ENCODE measurements at regions not wholly inside any gene's neighbourhood (a gene's known extent, or its start where the extent isn't known, plus 50 kb on each side); places are given as distances from the start of the nearest gene placed in this dataset.

DNA sequence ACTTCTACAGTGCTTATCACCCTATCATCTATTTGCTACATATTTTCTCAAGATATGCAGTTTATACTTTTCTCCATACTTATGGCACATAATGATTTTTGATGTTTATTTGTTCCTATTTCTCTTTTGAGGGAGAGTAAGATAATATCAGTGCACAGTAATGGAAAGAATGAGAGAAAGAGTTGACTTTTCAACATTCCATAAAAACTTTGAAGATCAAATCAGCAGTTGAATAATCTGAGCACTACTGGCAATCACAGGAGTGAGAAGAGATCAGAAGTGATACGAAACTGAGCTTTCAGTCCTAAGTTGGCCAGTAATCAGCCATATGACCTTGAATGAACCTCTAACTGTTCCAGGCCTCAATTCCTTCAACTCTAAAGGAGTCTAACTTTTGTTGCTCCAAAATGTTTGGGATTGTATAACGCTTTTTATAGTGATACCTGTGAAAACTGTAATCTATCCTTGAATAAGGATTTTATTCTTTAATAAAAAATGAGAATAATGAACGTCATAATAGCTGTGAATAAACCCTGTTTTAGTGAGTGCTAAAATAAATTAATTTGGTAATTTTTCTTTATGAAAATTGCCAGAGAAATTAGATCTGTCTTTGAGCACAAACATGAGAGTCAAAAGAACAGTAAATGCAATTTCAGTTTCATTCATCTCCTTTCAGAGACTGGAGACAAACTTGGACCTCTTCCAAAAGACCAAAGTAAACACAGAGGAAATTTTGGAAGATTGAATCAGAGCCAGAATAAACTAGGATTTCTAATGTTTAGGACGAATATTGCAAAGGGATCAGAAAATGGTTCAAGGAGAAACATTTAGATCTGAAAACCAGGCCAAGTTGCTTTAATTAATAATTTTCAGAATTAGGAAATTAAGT, 309.9 kb downstream of the ADGRL2 start:
- Histone ChIP-seq H3K27ac (ENCODE audit: low read length) (no peak overlapping the region), H3K36me3 (ENCODE audit: control insufficient read depth, low read depth, low read length) (no peaks in the 10 kb centered on the region), H3K4me1 (ENCODE audit: control insufficient read depth, low read depth, low read length) (no peaks in the 10 kb centered on the region), H3K4me3 (ENCODE audit: low read length) (no peak overlapping the region), H3K9me3 (ENCODE audit: control insufficient read depth, low read depth, low read length) (no peaks in the 10 kb centered on the region), H3K27me3 (ENCODE audit: control insufficient read depth, insufficient read depth, low read length) (no peaks in the 10 kb centered on the region), H3K9ac (ENCODE audit: low read length) (no peak overlapping the region)

DNA sequence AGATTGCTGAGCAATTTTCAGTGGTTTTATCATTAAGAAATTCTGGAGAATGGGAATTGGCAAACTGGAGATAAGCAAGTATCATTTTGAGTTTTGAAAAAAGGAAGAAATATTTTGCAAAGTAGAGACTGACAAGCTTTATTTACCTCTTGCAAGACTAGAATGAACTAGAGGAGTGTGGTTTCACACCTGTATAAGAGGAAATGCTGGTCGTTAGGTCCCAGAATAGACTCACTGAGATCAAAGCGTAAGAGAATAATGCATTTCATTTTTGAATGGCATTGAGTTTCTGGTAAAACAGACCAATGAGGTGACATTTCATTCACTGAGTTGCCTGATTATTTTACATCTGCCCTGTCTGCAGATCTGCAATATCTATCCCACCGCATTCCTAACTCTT, 308.1 kb downstream of the ADGRL2 start:
- Histone ChIP-seq H3K9me3 (ENCODE audit: control insufficient read depth, low read depth, low read length) (no peaks in the 10 kb centered on the region), H3K4me1 (ENCODE audit: control insufficient read depth, low read depth, low read length) (no peaks in the 10 kb centered on the region), H3K9ac (ENCODE audit: low read length) (no peak overlapping the region), H3K36me3 (ENCODE audit: control insufficient read depth, low read depth, low read length) (no peaks in the 10 kb centered on the region), H3K4me3 (ENCODE audit: low read length) (no peak overlapping the region), H3K27ac (ENCODE audit: low read length) (no peak overlapping the region), H3K27me3 (ENCODE audit: control insufficient read depth, insufficient read depth, low read length) (no peaks in the 10 kb centered on the region)

DNA sequence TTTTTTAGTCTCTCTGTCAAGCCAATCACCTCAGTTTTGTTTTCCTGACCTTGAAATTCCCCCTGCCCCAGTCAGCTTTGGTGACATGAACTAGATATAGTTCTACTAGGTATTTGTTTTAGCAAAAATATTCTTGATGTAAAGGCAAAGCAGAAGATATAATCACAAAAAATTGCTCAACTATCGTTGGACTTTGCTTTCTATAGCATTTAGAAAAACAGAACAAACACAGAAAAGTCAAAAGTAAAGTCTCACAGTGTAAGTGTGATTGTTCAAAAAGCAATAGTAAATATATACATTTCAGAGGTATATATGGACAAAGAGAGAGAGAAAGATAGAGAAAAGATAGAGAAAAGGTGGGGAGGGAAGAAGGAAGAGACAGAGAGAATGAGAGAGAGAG, 305.9 kb downstream of the ADGRL2 start:
- Histone ChIP-seq H3K4me3 (ENCODE audit: low read length) (no peak overlapping the region), H3K27me3 (ENCODE audit: control insufficient read depth, insufficient read depth, low read length) (no peaks in the 10 kb centered on the region), H3K9ac (ENCODE audit: low read length) (no peak overlapping the region), H3K27ac (ENCODE audit: low read length) (no peak overlapping the region), H3K36me3 (ENCODE audit: control insufficient read depth, low read depth, low read length) (no peaks in the 10 kb centered on the region), H3K4me1 (ENCODE audit: control insufficient read depth, low read depth, low read length) (no peaks in the 10 kb centered on the region), H3K9me3 (ENCODE audit: control insufficient read depth, low read depth, low read length) (no peaks in the 10 kb centered on the region)

DNA sequence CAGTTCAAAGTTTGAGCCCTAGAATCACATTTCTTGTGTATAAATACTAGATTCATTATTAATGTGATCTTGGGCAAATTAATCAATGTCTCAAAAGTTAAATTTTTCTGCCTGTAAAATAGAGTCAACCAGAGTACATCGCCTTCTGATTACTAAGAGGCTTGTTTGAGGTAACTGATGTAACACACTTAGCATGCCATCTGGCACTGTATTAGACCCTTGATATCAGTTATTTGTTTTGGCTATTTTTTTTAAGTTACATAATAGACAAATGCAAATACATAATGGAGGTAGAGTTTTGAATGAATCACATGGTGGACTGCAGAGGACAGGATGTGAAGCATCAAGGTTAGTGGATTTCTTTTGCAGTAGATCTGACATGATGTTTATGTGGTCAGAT, 298.4 kb downstream of the ADGRL2 start:
- Histone ChIP-seq H3K9ac (ENCODE audit: low read length) (no peak overlapping the region), H3K4me1 (ENCODE audit: control insufficient read depth, low read depth, low read length) (no peaks in the 10 kb centered on the region), H3K9me3 (ENCODE audit: control insufficient read depth, low read depth, low read length) (no peaks in the 10 kb centered on the region), H3K27me3 (ENCODE audit: control insufficient read depth, insufficient read depth, low read length) (no peaks in the 10 kb centered on the region), H3K36me3 (ENCODE audit: control insufficient read depth, low read depth, low read length) (no peaks in the 10 kb centered on the region), H3K27ac (ENCODE audit: low read length) (no peak overlapping the region), H3K4me3 (ENCODE audit: low read length) (no peak overlapping the region)

DNA sequence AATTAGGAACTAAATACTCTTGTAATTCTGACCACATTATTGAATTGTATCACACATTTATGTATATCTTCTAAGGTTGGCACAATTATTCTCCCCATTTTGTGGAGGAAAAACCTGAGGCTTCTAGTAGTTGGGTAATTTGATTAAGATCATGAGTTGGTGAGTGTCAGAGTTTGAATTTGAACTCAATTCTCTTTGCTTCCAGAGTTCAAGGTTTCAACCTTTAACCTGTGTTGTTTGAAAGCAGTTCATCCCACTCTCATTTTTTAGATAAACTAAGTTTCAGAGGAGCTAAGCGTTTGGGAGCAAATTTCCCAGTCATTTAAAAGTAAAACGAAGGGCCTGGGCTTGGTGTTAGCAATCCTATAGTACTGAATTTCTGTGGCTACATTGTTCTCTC, 293.4 kb downstream of the ADGRL2 start:
- Histone ChIP-seq H3K27me3 (ENCODE audit: control insufficient read depth, insufficient read depth, low read length) (no peaks in the 10 kb centered on the region), H3K36me3 (ENCODE audit: control insufficient read depth, low read depth, low read length) (no peaks in the 10 kb centered on the region), H3K4me1 (ENCODE audit: control insufficient read depth, low read depth, low read length) (no peaks in the 10 kb centered on the region), H3K4me3 (ENCODE audit: low read length) (no peak overlapping the region), H3K9me3 (ENCODE audit: control insufficient read depth, low read depth, low read length) (no peaks in the 10 kb centered on the region), H3K27ac (ENCODE audit: low read length) (no peak overlapping the region), H3K9ac (ENCODE audit: low read length) (no peak overlapping the region)

DNA sequence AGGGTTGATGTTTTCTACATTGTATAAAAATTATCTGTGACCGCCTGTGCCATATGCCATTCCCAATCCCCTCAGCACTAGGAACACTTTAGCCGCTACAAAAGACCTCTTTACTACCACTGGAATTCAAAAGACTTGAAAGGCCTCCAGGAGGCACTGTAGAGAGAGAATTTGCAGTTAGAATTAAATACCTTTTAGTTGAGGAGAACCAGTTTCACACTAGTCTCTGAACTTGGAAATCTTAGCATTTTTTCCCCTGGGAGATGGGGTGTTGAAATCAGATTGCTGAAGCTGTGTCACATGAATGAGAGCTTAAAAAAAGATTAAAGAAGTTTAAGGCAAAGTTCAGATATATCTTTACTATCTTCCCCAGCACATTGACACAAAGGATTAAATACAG, 291.0 kb downstream of the ADGRL2 start:
- Histone ChIP-seq H3K4me1 (ENCODE audit: control insufficient read depth, low read depth, low read length) (no peaks in the 10 kb centered on the region), H3K9ac (ENCODE audit: low read length) (no peak overlapping the region), H3K9me3 (ENCODE audit: control insufficient read depth, low read depth, low read length) (no peaks in the 10 kb centered on the region), H3K27me3 (ENCODE audit: control insufficient read depth, insufficient read depth, low read length) (no peaks in the 10 kb centered on the region), H3K36me3 (ENCODE audit: control insufficient read depth, low read depth, low read length) (no peaks in the 10 kb centered on the region), H3K4me3 (ENCODE audit: low read length) (no peak overlapping the region), H3K27ac (ENCODE audit: low read length) (no peak overlapping the region)

DNA sequence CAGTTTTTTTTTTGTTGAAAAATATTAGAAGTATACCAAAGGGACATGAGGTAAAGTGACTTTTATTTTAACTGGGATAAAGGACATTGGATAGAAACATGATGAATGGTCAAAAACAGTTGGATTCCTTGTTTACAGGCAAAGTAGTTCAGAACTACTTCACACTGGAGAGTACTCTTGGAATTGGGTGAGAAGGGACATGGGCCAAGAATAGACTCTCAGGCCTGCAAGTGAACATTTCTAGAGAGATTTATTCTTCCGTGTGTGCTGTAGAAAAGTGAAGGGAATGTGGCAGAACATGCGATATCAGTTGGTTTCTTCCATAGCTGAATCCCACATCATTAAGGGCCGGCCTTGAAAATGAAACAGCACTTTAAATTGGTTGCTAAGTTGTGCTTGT, 290.5 kb downstream of the ADGRL2 start:
- Histone ChIP-seq H3K4me3 (ENCODE audit: low read length) (no peak overlapping the region), H3K4me1 (ENCODE audit: control insufficient read depth, low read depth, low read length) (no peaks in the 10 kb centered on the region), H3K27ac (ENCODE audit: low read length) (no peak overlapping the region), H3K9me3 (ENCODE audit: control insufficient read depth, low read depth, low read length) (no peaks in the 10 kb centered on the region), H3K27me3 (ENCODE audit: control insufficient read depth, insufficient read depth, low read length) (no peaks in the 10 kb centered on the region), H3K9ac (ENCODE audit: low read length) (no peak overlapping the region), H3K36me3 (ENCODE audit: control insufficient read depth, low read depth, low read length) (no peaks in the 10 kb centered on the region)

DNA sequence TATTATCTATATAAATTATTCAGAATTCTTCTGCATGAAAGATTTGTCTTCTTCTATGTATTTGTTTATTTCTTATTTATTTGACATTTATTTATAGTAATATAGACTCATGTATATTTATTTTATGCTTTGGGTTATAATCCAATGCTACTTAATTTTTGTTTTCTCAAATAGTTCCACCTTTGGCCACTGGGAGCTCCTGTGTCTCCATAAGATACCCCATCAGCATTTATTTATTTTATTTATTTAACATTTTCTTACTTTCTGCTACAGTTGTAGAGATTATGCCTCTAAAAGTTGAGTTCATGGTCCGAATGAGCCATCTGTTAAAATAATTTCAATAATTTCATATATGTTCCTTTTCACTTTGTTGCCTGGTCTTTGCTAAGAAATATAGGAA, 289.4 kb downstream of the ADGRL2 start:
- no peak overlapping the region for H3K27ac ChIP-seq (ENCODE audit: low read length)
- no peak overlapping the region for H3K9ac ChIP-seq (ENCODE audit: low read length)
- H3K4me3 ChIP-seq (ENCODE audit: low read length) = no peak overlapping the region
- no peaks in the 10 kb centered on the region for H3K36me3 ChIP-seq (ENCODE audit: control insufficient read depth, low read depth, low read length)
- H3K27me3 ChIP-seq (ENCODE audit: control insufficient read depth, insufficient read depth, low read length) = no peaks in the 10 kb centered on the region
- no peaks in the 10 kb centered on the region for H3K9me3 ChIP-seq (ENCODE audit: control insufficient read depth, low read depth, low read length)
- no peaks in the 10 kb centered on the region for H3K4me1 ChIP-seq (ENCODE audit: control insufficient read depth, low read depth, low read length)

DNA sequence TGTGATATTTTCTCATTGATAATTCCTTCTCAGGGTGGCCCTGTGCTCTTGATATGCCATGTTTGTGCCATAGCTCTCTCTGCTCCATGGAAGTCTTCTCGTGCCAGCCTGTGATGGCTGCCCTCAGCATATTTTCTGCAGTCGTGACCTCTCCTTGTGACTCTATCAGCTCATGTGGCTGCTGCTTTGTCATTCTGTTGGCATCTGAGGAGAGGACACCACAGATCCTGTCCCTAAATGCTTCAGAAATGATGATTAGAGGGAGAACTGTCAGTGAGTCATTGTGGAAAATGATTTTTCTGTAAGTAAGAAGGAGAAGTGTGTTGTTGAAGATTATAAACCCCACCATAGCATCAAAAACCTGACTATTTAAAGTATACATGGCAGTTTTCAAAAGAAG, 286.0 kb downstream of the ADGRL2 start:
- Histone ChIP-seq H3K9ac (ENCODE audit: low read length) (no peak overlapping the region), H3K27me3 (ENCODE audit: control insufficient read depth, insufficient read depth, low read length) (no peaks in the 10 kb centered on the region), H3K36me3 (ENCODE audit: control insufficient read depth, low read depth, low read length) (no peaks in the 10 kb centered on the region), H3K27ac (ENCODE audit: low read length) (no peak overlapping the region), H3K4me1 (ENCODE audit: control insufficient read depth, low read depth, low read length) (no peaks in the 10 kb centered on the region), H3K4me3 (ENCODE audit: low read length) (no peak overlapping the region), H3K9me3 (ENCODE audit: control insufficient read depth, low read depth, low read length) (no peaks in the 10 kb centered on the region)

DNA sequence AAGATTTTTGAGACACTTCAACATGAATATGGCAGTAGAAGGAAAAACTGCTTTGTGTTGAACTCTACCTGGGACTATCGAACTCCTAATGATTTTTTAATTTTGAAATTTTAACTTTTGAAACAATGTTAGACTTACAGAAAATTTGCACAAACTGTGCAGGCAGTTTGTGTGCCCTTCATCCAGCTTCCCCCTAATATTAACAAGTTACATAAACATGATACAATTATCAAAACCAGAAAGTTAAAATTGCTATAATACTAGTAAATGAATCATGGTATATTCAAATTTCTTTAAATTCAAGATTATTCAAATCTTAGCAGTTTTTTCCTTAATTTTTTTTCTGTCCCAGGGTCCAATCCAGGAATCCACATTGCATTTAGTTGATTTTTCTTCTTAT, 278.9 kb downstream of the ADGRL2 start:
- Histone ChIP-seq H3K4me3 (ENCODE audit: low read length) (no peak overlapping the region), H3K27ac (ENCODE audit: low read length) (no peak overlapping the region), H3K9me3 (ENCODE audit: control insufficient read depth, low read depth, low read length) (no peaks in the 10 kb centered on the region), H3K4me1 (ENCODE audit: control insufficient read depth, low read depth, low read length) (peaks cover 7% of the 10 kb centered on the region), H3K9ac (ENCODE audit: low read length) (no peak overlapping the region), H3K27me3 (ENCODE audit: control insufficient read depth, insufficient read depth, low read length) (no peaks in the 10 kb centered on the region), H3K36me3 (ENCODE audit: control insufficient read depth, low read depth, low read length) (no peaks in the 10 kb centered on the region)

DNA sequence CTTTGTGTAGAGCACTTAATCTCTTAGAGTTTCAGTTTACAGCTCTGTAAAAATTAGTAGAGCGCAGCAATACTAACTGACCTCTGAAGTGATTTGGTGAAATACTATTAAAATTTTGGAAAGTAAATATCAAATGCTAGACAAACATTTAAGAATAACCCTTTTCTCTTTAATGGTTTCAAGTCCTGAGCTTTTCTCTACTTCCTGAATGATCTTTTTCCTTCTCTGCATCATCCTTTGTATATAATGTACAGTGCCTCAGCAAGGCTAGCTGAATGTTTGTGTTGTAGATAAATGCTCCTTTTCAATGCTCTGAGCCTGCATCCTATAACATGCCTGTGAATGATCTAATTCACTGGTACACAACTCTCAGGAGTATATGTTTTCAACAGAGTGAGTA, 272.9 kb downstream of the ADGRL2 start:
- Histone ChIP-seq H3K4me1 (ENCODE audit: control insufficient read depth, low read depth, low read length) (peaks cover 7% of the 10 kb centered on the region), H3K36me3 (ENCODE audit: control insufficient read depth, low read depth, low read length) (no peaks in the 10 kb centered on the region), H3K9ac (ENCODE audit: low read length) (no peak overlapping the region), H3K27me3 (ENCODE audit: control insufficient read depth, insufficient read depth, low read length) (no peaks in the 10 kb centered on the region), H3K27ac (ENCODE audit: low read length) (no peak overlapping the region), H3K9me3 (ENCODE audit: control insufficient read depth, low read depth, low read length) (no peaks in the 10 kb centered on the region), H3K4me3 (ENCODE audit: low read length) (no peak overlapping the region)

DNA sequence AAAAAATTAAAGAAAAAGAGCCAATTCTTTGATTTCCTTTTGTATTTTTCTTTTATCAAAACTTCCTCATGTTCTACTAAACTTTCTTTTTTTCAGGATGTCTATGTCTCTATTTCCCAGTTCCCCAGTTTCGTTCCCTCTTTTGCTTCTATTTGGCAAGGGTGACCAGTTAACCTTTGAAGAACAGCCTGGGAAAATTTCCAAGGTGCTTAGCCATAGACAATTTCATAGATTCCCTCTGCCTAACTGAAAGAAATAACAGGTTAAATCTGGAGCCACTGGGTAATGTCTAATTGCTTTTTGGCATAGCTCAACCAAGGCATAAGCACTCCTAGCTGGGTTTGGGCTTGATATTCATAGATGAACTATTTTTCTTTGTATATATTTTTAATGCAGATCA, 272.3 kb downstream of the ADGRL2 start:
- Histone ChIP-seq H3K4me1 (ENCODE audit: control insufficient read depth, low read depth, low read length) (peaks cover 7% of the 10 kb centered on the region), H3K27me3 (ENCODE audit: control insufficient read depth, insufficient read depth, low read length) (no peaks in the 10 kb centered on the region), H3K27ac (ENCODE audit: low read length) (no peak overlapping the region), H3K4me3 (ENCODE audit: low read length) (no peak overlapping the region), H3K9me3 (ENCODE audit: control insufficient read depth, low read depth, low read length) (no peaks in the 10 kb centered on the region), H3K36me3 (ENCODE audit: control insufficient read depth, low read depth, low read length) (no peaks in the 10 kb centered on the region), H3K9ac (ENCODE audit: low read length) (no peak overlapping the region)
